ENCODE measurements at regions not wholly inside any gene's neighbourhood (a gene's known extent, or its start where the extent isn't known, plus 50 kb on each side); places are given as distances from the start of the nearest gene placed in this dataset.

DNA sequence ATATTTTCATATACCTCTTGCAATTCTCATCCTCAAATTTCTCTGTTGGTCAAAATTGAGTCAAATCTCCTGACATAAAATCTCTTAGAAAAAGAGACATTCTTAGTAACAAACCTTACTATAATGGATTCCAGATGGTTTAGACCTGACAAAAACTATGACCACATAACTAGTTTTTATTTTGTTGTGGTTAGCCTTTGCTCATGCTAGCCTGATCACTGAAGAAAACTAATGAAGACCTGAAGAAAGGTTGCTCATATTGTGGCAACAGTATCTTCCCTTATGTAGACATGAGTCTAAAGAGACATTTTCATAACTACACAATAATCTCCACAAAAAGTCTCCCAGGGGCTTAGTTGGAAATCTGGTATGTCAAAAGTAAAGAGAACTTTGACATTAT is 274.1 kb upstream of the TMEM161B start:
- no peak overlapping the region for H2AK9ac ChIP-seq (replicated peaks; ENCODE audit: low read depth, low read length, poor library complexity)
- intact Hi-C loops (cut with micrococcal nuclease): no loop called here
- H3K9ac ChIP-seq (ENCODE audit: low read depth, low read length): no peak overlapping the region
- no peaks in the 10 kb centered on the region for H3K4me1 ChIP-seq (ENCODE audit: control insufficient read depth, insufficient read depth, low read length)
- H3K23ac ChIP-seq (ENCODE audit: low read depth, low read length): no peak overlapping the region
- BruUV-seq (replicated peaks): no TSS peak
- POLR2A ChIA-PET (ENCODE audit: unreplicated experiment): no interaction called here
- H3K79me1 ChIP-seq (ENCODE audit: low read depth in 1 of 2, low read length in 2 of 2): no peaks in the 10 kb centered on the region
- H3K14ac ChIP-seq (replicated peaks; ENCODE audit: low read depth, low read length): no peak overlapping the region
- H3K9me1 ChIP-seq (ENCODE audit: insufficient read depth, low read length): no peaks in the 10 kb centered on the region
- no peaks in the 10 kb centered on the region for H3K9me3 ChIP-seq (ENCODE audit: control insufficient read depth, insufficient read depth, low read length)
- H4K8ac ChIP-seq (ENCODE audit: low read depth in 2 of 2, low read length in 2 of 2): no peak overlapping the region
- H3K4me2 ChIP-seq (ENCODE audit: low read depth, low read length): no peak overlapping the region
- no peak overlapping the region for H3K56ac ChIP-seq (ENCODE audit: extremely low read depth, insufficient read depth, low read length)
- H3K4ac ChIP-seq (ENCODE audit: low read depth, low read length): no peak overlapping the region
- no peaks in the 10 kb centered on the region for H4K20me1 ChIP-seq (ENCODE audit: insufficient read depth, low read length)
- no peak overlapping the region for H2BK15ac ChIP-seq (ENCODE audit: low read depth, low read length)
- CTCF ChIA-PET: no interaction called here
- ATAC-seq (ENCODE audit: low read depth) (no peak), DNase-seq (no peak)
- H2AK5ac ChIP-seq (ENCODE audit: low read depth, low read length): no peak overlapping the region
- dilution Hi-C loops (cut with HindIII; ENCODE audit: low sequenced_read_pairs, unreplicated experiment): no loop called here
- H3K27me3 ChIP-seq (ENCODE audit: control insufficient read depth, insufficient read depth, low read length): no peaks in the 10 kb centered on the region
- TF ChIP-seq POLR2A (IDR thresholded peaks at IDR 0.05; ENCODE audit: low read depth, low read length) (no peak), FOS (IDR thresholded peaks at IDR 0.05; ENCODE audit: low read depth, low read length) (no peak), RAD21 (IDR thresholded peaks at IDR 0.05; ENCODE audit: low read length) (no peak), MAZ (IDR thresholded peaks at IDR 0.05; ENCODE audit: borderline replicate concordance, low read depth, low read length) (no peak), CEBPB (IDR thresholded peaks at IDR 0.05; ENCODE audit: low read depth, low read length) (no peak), USF2 (IDR thresholded peaks at IDR 0.05; ENCODE audit: low read depth, low read length) (no peak), CTCF (conservative IDR thresholded peaks at IDR 0.05; ENCODE audit: low read depth, low read length) (no peak), MAFK (IDR thresholded peaks at IDR 0.05; ENCODE audit: low read depth, low read length) (no peak), RFX5 (IDR thresholded peaks at IDR 0.05; ENCODE audit: low read depth, low read length) (no peak), NFE2L2 (IDR thresholded peaks at IDR 0.05; ENCODE audit: low read depth, low read length) (no peak), CHD1 (IDR thresholded peaks at IDR 0.05; ENCODE audit: low read depth, low read length) (no peak), ELK1 (IDR thresholded peaks at IDR 0.05; ENCODE audit: borderline replicate concordance, low read depth, low read length) (no peak), SMC3 (IDR thresholded peaks at IDR 0.05; ENCODE audit: low read depth, low read length) (no peak), RCOR1 (IDR thresholded peaks at IDR 0.05; ENCODE audit: insufficient replicate concordance, low read length) (no peak), MXI1 (IDR thresholded peaks at IDR 0.05; ENCODE audit: borderline replicate concordance, low read depth, low read length) (no peak), BHLHE40 (IDR thresholded peaks at IDR 0.05; ENCODE audit: low read depth, low read length) (no peak)
- H3K36me3 ChIP-seq (ENCODE audit: control insufficient read depth, insufficient read depth, low read length): no peaks in the 10 kb centered on the region
- H2BK5ac ChIP-seq (ENCODE audit: low read depth, low read length, poor library complexity, severe bottlenecking): no peak overlapping the region
- no peak overlapping the region for H3K4me3 ChIP-seq (ENCODE audit: insufficient read depth, low read depth, low read length)
- no peak overlapping the region for H2BK20ac ChIP-seq (ENCODE audit: low read depth, low read length)
- in situ Hi-C loops (cut with MboI; ENCODE audit: low sequenced_read_pairs): no loop called here
- no peak overlapping the region for H4K5ac ChIP-seq (ENCODE audit: low read depth, low read length)
- no peak overlapping the region for H2BK120ac ChIP-seq (ENCODE audit: low read depth, low read length)
- no peak overlapping the region for H3K18ac ChIP-seq (ENCODE audit: low read depth, low read length)
- H2AFZ ChIP-seq (replicated peaks; ENCODE audit: low read length, poor library complexity): no peak overlapping the region
- no peak overlapping the region for H4K91ac ChIP-seq (ENCODE audit: insufficient read depth, low read depth, low read length)
- no peak overlapping the region for H3K27ac ChIP-seq (ENCODE audit: insufficient read depth, low read length)

Measured in IMR-90 (cell line).